ENCODE measurements at regions not wholly inside any gene's neighbourhood (a gene's known extent, or its start where the extent isn't known, plus 50 kb on each side); places are given as distances from the start of the nearest gene placed in this dataset.

- no peak for TF ChIP-seq CTCF (IDR thresholded peaks at IDR 0.05)
- TF ChIP-seq RAD21 (conservative IDR thresholded peaks at IDR 0.05 in 1 of 2, IDR thresholded peaks at IDR 0.05 in 1 of 2): no peak
- TF ChIP-seq HMGXB4 (CRISPR knock-in tag; IDR thresholded peaks at IDR 0.05; ENCODE audit: borderline replicate concordance): no peak
- no peak for TF ChIP-seq RFX5 (IDR thresholded peaks at IDR 0.05)
- TF ChIP-seq POLR2A (IDR thresholded peaks at IDR 0.05; ENCODE audit: low read length): no peak
- no peak for TF ChIP-seq MAZ (IDR thresholded peaks at IDR 0.05; ENCODE audit: borderline replicate concordance, low read depth, low read length)
- no peak for TF ChIP-seq ESRRA (IDR thresholded peaks at IDR 0.05; ENCODE audit: borderline replicate concordance, low read length)
- TF ChIP-seq CHD2 (IDR thresholded peaks at IDR 0.05; ENCODE audit: low read length, partially characterized antibody): no peak
- TF ChIP-seq JUN (IDR thresholded peaks at IDR 0.05): no peak
Measured at GRCh38 chr6:156256161-156256560, 521.0 kb upstream of the ARID1B start.

All from A549 (cell line).